DND-41 (cell line): ENCODE measurements at regions not wholly inside any gene's neighbourhood (a gene's known extent, or its start where the extent isn't known, plus 50 kb on each side); places are given as distances from the start of the nearest gene placed in this dataset.
"Not testable (repeated sequence)": the region's sequence is repeated elsewhere in the genome, so short reads cannot be mapped to it uniquely, and the experiment has no call there.

Experiments used
- ATAC-seq: fragments of 200-7000 bp; cut with Tn5 transposase; 3 replicates; pipeline ENCODE4 v1.9.1; 2021; ENCODE audit warnings: low read depth; ENCODE audit not compliant: insufficient read depth
- DNase-seq: peaks from one replicate; pipeline ENCODE4 v3.0.0-alpha.2; 2020
- H2AFZ ChIP-seq: 2 replicates; pipeline ENCODE4 v1.6.0; 2012; ENCODE audit warnings: low read depth, low read length
- H3K27ac ChIP-seq: 2 replicates; pipeline ENCODE4 v1.5.1; 2012; ENCODE audit warnings: low read length, inconsistent platforms
- H3K27me3 ChIP-seq: fragments of 200-600 bp; sonication (generic); 2 replicates; pipeline ENCODE4 v1.6.0; 2012; ENCODE audit warnings: low read length, mild to moderate bottlenecking, inconsistent platforms; ENCODE audit not compliant: insufficient read depth, poor library complexity
- H3K36me3 ChIP-seq: 2 replicates; pipeline ENCODE4 v1.5.1; 2012; ENCODE audit warnings: low read length, inconsistent platforms; ENCODE audit not compliant: insufficient read depth
- H3K4me1 ChIP-seq: 2 replicates; pipeline ENCODE4 v1.5.1; 2012; ENCODE audit warnings: mild to moderate bottlenecking, low read length; ENCODE audit not compliant: insufficient read depth
- H3K4me2 ChIP-seq: 2 replicates; pipeline ENCODE4 v1.6.0; 2012; ENCODE audit warnings: mild to moderate bottlenecking, moderate library complexity, low read length, inconsistent platforms; ENCODE audit not compliant: insufficient read depth
- H3K4me3 ChIP-seq, 2 experiments: fragments of 200-600 bp in 1 of 2; shearing (Covaris generic) in 1 of 2; 2 replicates each; pipeline ENCODE4 v1.5.1; 2012 to 2016; ENCODE audit warnings: inconsistent platforms in 2 of 2, low read length in 2 of 2, mild to moderate bottlenecking in 2 of 2, low read depth in 1 of 2, moderate library complexity in 1 of 2
- H3K79me2 ChIP-seq: 2 replicates; pipeline ENCODE4 v1.6.0; 2012; ENCODE audit warnings: low read length, inconsistent platforms; ENCODE audit not compliant: insufficient read depth
- H3K9ac ChIP-seq: 2 replicates; pipeline ENCODE4 v1.6.0; 2012; ENCODE audit warnings: low read depth, mild to moderate bottlenecking, inconsistent platforms, low read length, moderate library complexity
- H3K9me3 ChIP-seq: 2 replicates; pipeline ENCODE4 v1.5.1; 2012; ENCODE audit warnings: low read length, moderate library complexity, mild to moderate bottlenecking, inconsistent platforms; ENCODE audit not compliant: insufficient read depth, severe bottlenecking
- H4K20me1 ChIP-seq: 2 replicates; pipeline ENCODE4 v1.6.0; 2012; ENCODE audit warnings: low read length; ENCODE audit not compliant: insufficient read depth
- CTCF ChIP-seq: IDR thresholded peaks from 2 replicates; pipeline ENCODE4 v1.5.1; 2012; ENCODE audit warnings: borderline replicate concordance, low read length, moderate library complexity, mild to moderate bottlenecking; ENCODE audit not compliant: poor library complexity, severe bottlenecking; ENCODE audit errors: extremely low read depth
- EZH2 ChIP-seq: IDR thresholded peaks from 3 replicates; pipeline ENCODE4 v1.6.1; 2012; ENCODE audit warnings: borderline replicate concordance, low read depth, mild to moderate bottlenecking, moderate library complexity, low read length, inconsistent platforms; ENCODE audit not compliant: severe bottlenecking

GRCh38 chr18:66916834-66917233 is 312.9 kb upstream of the CDH19 start:
- no peak for DNase-seq
- H3K9me3 ChIP-seq = no peaks in the 10 kb centered on the region
- no peak for TF ChIP-seq EZH2
- no peak for TF ChIP-seq CTCF

GRCh38 chr18:66900837-66901236 is 296.9 kb upstream of the CDH19 start:
- Histone ChIP-seq H4K20me1 (no peaks in the 10 kb centered on the region), H3K4me2 (no peak overlapping the region), H3K9me3 (no peaks in the 10 kb centered on the region), H3K36me3 (no peaks in the 10 kb centered on the region), H3K9ac (no peak overlapping the region), H3K4me1 (no peaks in the 10 kb centered on the region), H3K79me2 (no peaks in the 10 kb centered on the region), H2AFZ (no peak overlapping the region), H3K27ac (no peak overlapping the region), H3K27me3 (no peaks in the 10 kb centered on the region), H3K4me3 (no peak overlapping the region)
- no peak for TF ChIP-seq CTCF
- TF ChIP-seq EZH2 = no peak
- no peak for DNase-seq
- no peak for ATAC-seq

More at GRCh38 chr18:66916834-66917233, 312.9 kb upstream of the CDH19 start:
- ATAC-seq = no peak
- no peaks in the 10 kb centered on the region for H4K20me1 ChIP-seq
- H3K4me1 ChIP-seq = no peaks in the 10 kb centered on the region
- no peak overlapping the region for H3K9ac ChIP-seq
- H3K27me3 ChIP-seq = no peaks in the 10 kb centered on the region
- no peaks in the 10 kb centered on the region for H3K79me2 ChIP-seq
- H2AFZ ChIP-seq = no peak overlapping the region
- no peak overlapping the region for H3K27ac ChIP-seq
- no peak overlapping the region for H3K4me3 ChIP-seq
- no peak overlapping the region for H3K4me2 ChIP-seq
- H3K36me3 ChIP-seq = no peaks in the 10 kb centered on the region

- Histone ChIP-seq H2AFZ (no peak overlapping the region), H3K4me3 (no peak overlapping the region), H3K9ac (no peak overlapping the region), H3K4me2 (no peak overlapping the region), H3K79me2 (no peaks in the 10 kb centered on the region), H3K27me3 (no peaks in the 10 kb centered on the region), H3K36me3 (no peaks in the 10 kb centered on the region), H3K9me3 (no peaks in the 10 kb centered on the region), H3K27ac (no peak overlapping the region), H4K20me1 (no peaks in the 10 kb centered on the region), H3K4me1 (no peaks in the 10 kb centered on the region)
- DNase-seq (no peak), ATAC-seq (no peak)
- TF ChIP-seq EZH2 = no peak
- no peak for TF ChIP-seq CTCF
These were observed 291.7 kb upstream of the CDH19 start for GRCh38 chr18:66895631-66896030.

- H2AFZ ChIP-seq = no peak overlapping the region
- no peak for TF ChIP-seq EZH2
- TF ChIP-seq CTCF = no peak
- no peaks in the 10 kb centered on the region for H3K79me2 ChIP-seq
- no peak overlapping the region for H3K9ac ChIP-seq
- no peaks in the 10 kb centered on the region for H3K9me3 ChIP-seq
- no peak overlapping the region for H3K4me3 ChIP-seq
- no peaks in the 10 kb centered on the region for H4K20me1 ChIP-seq
- DNase-seq = no peak
- no peaks in the 10 kb centered on the region for H3K27me3 ChIP-seq
- no peaks in the 10 kb centered on the region for H3K4me1 ChIP-seq
- H3K36me3 ChIP-seq = no peaks in the 10 kb centered on the region
- H3K27ac ChIP-seq = no peak overlapping the region
- ATAC-seq = no peak
- no peak overlapping the region for H3K4me2 ChIP-seq
These were observed 291.0 kb upstream of the CDH19 start for GRCh38 chr18:66894851-66895250.

- ATAC-seq, DNase-seq, H3K36me3 ChIP-seq, H3K4me3 ChIP-seq, H3K9me3 ChIP-seq, H3K79me2 ChIP-seq, H3K27me3 ChIP-seq, H3K4me1 ChIP-seq, H3K4me2 ChIP-seq, H2AFZ ChIP-seq, H4K20me1 ChIP-seq, H3K27ac ChIP-seq, H3K9ac ChIP-seq: not testable (repeated sequence)
These were observed 288.5 kb upstream of the CDH19 start for GRCh38 chr18:66892388-66892787.
